BE2C (cell line): ENCODE measurements at regions not wholly inside any gene's neighbourhood (a gene's known extent, or its start where the extent isn't known, plus 50 kb on each side); places are given as distances from the start of the nearest gene placed in this dataset.

Experiments used
- DNase-seq: peaks from one replicate; pipeline ENCODE4 v3.0.0-alpha.2; 2020
- H3K27me3 ChIP-seq: fragments of 250-450 bp; sonication (Bioruptor Pico); 2 replicates; pipeline ENCODE4 v1.5.1; 2020; ENCODE audit warnings: mild to moderate bottlenecking
- H3K36me3 ChIP-seq: fragments of 250-450 bp; sonication (Bioruptor Pico); 2 replicates; pipeline ENCODE4 v1.5.1; 2020; ENCODE audit warnings: mild to moderate bottlenecking
- H3K4me1 ChIP-seq: fragments of 250-450 bp; sonication (Bioruptor Pico); 2 replicates; pipeline ENCODE4 v1.5.1; 2020
- H3K4me3 ChIP-seq: 2 replicates; pipeline ENCODE4 v1.5.1; 2011; ENCODE audit warnings: low read depth, low read length
- H3K9me3 ChIP-seq: fragments of 250-450 bp; sonication (Bioruptor Pico); 2 replicates; pipeline ENCODE4 v1.5.1; 2020
- CTCF ChIP-seq: IDR thresholded peaks from 2 replicates; pipeline ENCODE4 v1.5.1; 2012; ENCODE audit warnings: mild to moderate bottlenecking, low read depth, low read length

DNA sequence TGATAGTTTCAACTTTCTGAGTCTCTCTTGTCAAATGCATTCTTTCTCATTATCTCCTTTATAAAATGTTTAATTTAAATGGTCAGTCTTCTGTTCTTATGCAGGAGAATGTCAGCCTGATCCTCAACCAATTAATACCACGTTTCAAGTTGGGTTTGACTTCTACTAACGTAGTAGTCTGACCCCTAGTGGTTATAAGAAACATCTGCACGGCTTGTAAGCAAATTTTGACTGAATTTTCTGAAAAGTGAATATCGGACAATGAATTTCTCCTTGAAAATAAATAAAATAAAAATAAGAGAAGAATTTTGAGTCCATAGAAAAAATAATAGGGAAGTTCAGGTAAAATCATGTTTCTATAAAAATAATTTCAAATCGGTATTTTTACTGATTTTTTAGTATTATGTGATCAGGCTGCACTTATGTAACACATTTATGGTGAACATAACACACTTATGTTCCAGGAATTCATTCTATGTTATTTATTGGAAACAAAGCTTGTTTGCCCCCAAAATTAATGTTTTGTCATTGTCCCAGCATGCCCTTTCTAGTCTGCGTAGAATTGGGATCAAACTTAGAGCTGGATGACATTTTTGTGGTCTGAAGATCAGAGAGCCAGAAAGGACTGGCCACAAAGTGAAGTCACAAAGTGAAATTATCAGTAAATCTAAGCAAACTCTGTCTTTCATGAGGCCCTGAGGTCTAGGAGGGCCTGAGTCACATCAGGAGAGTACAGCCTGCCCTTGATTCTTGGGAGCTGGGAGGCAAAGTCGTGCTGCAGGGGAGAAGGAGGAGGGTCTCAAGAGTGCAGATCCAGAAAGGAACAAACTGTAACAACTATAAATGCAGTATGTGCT, 101.2 kb upstream of the STXBP6 start:
- Histone ChIP-seq H3K27me3 (no peaks in the 10 kb centered on the region), H3K36me3 (no peaks in the 10 kb centered on the region), H3K4me3 (no peak overlapping the region), H3K9me3 (no peaks in the 10 kb centered on the region), H3K4me1 (no peaks in the 10 kb centered on the region)
- no peak for DNase-seq
- peak; percentile 73 for TF ChIP-seq CTCF

GRCh38 chr14:25150401-25150800, 100.5 kb upstream of the STXBP6 start:
- DNase-seq, result no peak
- no peak overlapping the region for H3K4me3 ChIP-seq
- no peaks in the 10 kb centered on the region for H3K36me3 ChIP-seq
- H3K9me3 ChIP-seq, result no peaks in the 10 kb centered on the region
- no peak for TF ChIP-seq CTCF
- H3K27me3 ChIP-seq, result no peaks in the 10 kb centered on the region
- no peaks in the 10 kb centered on the region for H3K4me1 ChIP-seq

DNA sequence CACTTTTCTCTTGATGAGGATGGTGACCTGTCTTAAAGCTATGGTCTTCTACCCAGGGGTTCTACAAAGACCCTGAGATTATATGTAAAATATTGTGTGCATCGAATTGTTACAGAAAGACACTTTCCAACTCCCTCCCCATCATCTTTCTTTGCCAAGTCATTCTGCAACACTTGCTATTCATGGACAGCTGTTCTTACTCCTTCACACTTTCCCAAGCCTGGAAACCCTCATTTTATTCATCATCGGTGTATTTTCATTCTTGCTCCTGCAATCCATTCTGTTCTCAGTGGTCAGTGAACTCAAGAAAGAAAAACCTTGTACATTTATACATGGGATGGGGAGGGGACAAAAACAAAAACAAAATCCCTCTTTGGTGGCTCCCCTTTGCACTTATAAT, 90.5 kb upstream of the STXBP6 start:
- H3K27me3 ChIP-seq, result no peaks in the 10 kb centered on the region
- no peaks in the 10 kb centered on the region for H3K36me3 ChIP-seq
- no peak for TF ChIP-seq CTCF
- H3K4me3 ChIP-seq, result no peak overlapping the region
- H3K4me1 ChIP-seq, result no peaks in the 10 kb centered on the region
- DNase-seq, result no peak
- H3K9me3 ChIP-seq, result no peaks in the 10 kb centered on the region

DNA sequence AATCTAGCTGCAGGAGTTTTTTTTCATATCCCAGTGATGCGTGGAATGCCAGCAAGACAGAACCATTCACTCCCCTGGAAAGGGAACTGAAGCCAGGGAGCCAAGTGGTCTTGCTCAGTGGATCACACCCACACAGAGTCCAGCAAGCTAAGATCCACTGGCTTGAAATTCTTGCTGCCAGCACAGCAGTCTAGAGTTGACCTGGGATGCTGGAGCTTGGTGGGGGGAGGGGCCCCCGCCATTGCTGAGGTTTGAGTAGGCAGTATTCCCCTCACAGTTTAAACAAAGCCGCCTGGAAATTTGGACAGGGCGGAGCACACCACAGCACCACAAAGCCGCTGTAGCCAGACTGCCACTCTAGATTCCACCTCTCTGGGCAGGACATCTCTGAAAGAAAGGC, 86.9 kb upstream of the STXBP6 start:
- Histone ChIP-seq H3K36me3 (no peaks in the 10 kb centered on the region), H3K9me3 (no peaks in the 10 kb centered on the region), H3K27me3 (no peaks in the 10 kb centered on the region; the same call in 1 of the 2 replicates), H3K4me1 (no peaks in the 10 kb centered on the region), H3K4me3 (no peak overlapping the region)
- DNase-seq, result no peak
- no peak for TF ChIP-seq CTCF

GRCh38 chr14:25134184-25134583, 84.2 kb upstream of the STXBP6 start:
- no peak for DNase-seq
- no peak for TF ChIP-seq CTCF
- Histone ChIP-seq H3K4me1 (no peaks in the 10 kb centered on the region), H3K36me3 (no peaks in the 10 kb centered on the region), H3K4me3 (no peak overlapping the region), H3K9me3 (no peaks in the 10 kb centered on the region), H3K27me3 (no peaks in the 10 kb centered on the region; the same call in 1 of the 2 replicates)

DNA sequence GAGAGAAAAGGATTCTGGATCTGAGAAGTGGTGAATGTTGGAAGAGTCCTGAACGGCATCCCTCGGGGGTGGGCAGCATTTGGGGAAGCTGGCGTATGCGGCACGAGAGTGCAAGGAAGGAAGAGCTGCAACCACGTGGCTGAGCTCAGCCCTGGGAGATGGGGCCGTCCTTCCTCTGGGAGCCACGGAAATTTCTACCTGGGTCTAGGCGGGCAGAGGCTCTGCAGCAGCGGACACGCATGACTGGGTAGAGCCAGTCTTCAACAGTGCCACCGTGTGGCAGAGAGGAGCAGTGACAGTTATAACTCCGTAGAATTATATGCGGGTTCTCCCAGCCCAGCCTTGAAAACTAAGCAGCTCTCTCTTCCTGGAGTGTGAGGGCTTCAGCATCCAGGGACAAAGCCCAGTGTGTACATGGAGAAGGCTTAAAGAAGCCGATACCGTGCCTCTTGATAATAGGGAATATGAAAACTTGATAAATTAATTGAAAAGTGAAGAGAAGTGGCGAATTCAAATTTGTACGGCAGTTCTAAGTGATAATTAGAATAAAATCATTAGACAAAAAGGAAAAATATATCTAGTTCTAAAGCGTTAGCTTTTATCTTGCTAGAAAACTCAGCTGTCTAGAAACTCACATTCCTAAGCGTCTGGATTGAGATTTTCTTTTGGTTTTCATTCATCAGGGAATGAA, 82.9 kb upstream of the STXBP6 start:
- DNase-seq, result peak; percentile 52
- no peaks in the 10 kb centered on the region; the same call in 1 of the 2 replicates for H3K27me3 ChIP-seq
- H3K4me1 ChIP-seq, result no peaks in the 10 kb centered on the region
- TF ChIP-seq CTCF, result peak; percentile 86
- no peaks in the 10 kb centered on the region for H3K36me3 ChIP-seq
- H3K4me3 ChIP-seq, result no peak overlapping the region
- no peaks in the 10 kb centered on the region for H3K9me3 ChIP-seq
